Astrocyte of the cerebellum (primary cell): ENCODE measurements at regions not wholly inside any gene's neighbourhood (a gene's known extent, or its start where the extent isn't known, plus 50 kb on each side); places are given as distances from the start of the nearest gene placed in this dataset.

Source experiments
- DNase-seq: peaks from one replicate; pipeline ENCODE4 v3.0.0-alpha.2; 2011; ENCODE audit warnings: low read depth
- H3K4me3 ChIP-seq: 2 replicates; pipeline ENCODE4 v1.5.1; 2011; ENCODE audit warnings: mild to moderate bottlenecking, low read depth, low read length, moderate library complexity
- CTCF ChIP-seq: IDR thresholded peaks from 2 replicates; pipeline ENCODE4 v1.5.1; 2012; ENCODE audit warnings: low read length, low read depth, moderate library complexity, mild to moderate bottlenecking; ENCODE audit errors: missing control alignments
- in situ Hi-C: cut with HindIII; loops from 2 replicates; pipeline ENCODE4 v1.10.0; 2017; ENCODE audit warnings: low sequenced_read_pairs

- TF ChIP-seq CTCF, result no peak
- in situ Hi-C loops, result no loop called here
- H3K4me3 ChIP-seq, result no peak overlapping the region
- no peak for DNase-seq
Observed at GRCh38 chr14:80346395-80346794, 135.1 kb upstream of the DIO2 start.

- no peak overlapping the region for H3K4me3 ChIP-seq
- DNase-seq, result no peak
- in situ Hi-C loops, result no loop called here
- no peak for TF ChIP-seq CTCF
Observed at GRCh38 chr14:80344208-80344607, 132.9 kb upstream of the DIO2 start.

GRCh38 chr14:80336608-80337106 is 125.4 kb upstream of the DIO2 start:
- DNase-seq, result no peak
- H3K4me3 ChIP-seq, result no peak overlapping the region
- no peak for TF ChIP-seq CTCF
- in situ Hi-C loops, result no loop called here

GRCh38 chr14:80325688-80326087 is 114.4 kb upstream of the DIO2 start:
- no peak for TF ChIP-seq CTCF
- in situ Hi-C loops, result no loop called here
- DNase-seq, result no peak
- H3K4me3 ChIP-seq, result no peak overlapping the region

- no peak for TF ChIP-seq CTCF
- no peak overlapping the region for H3K4me3 ChIP-seq
- no peak for DNase-seq
- in situ Hi-C loops, result no loop called here
Observed at GRCh38 chr14:80325112-80325511, 113.8 kb upstream of the DIO2 start.

GRCh38 chr14:80324649-80325048 is 113.3 kb upstream of the DIO2 start:
- no peak for TF ChIP-seq CTCF
- in situ Hi-C loops, result no loop called here
- H3K4me3 ChIP-seq, result no peak overlapping the region
- no peak for DNase-seq
